Neural cell (in vitro differentiated cells): ENCODE measurements at regions not wholly inside any gene's neighbourhood (a gene's known extent, or its start where the extent isn't known, plus 50 kb on each side); places are given as distances from the start of the nearest gene placed in this dataset.

Experiments
- CTCF ChIP-seq: fragments of 450-650 bp; IDR thresholded peaks from 2 replicates; pipeline ENCODE4 v1.5.1; 2014; ENCODE audit warnings: antibody characterized with exemption, mild to moderate bottlenecking, moderate library complexity; ENCODE audit not compliant: poor library complexity, severe bottlenecking
- EP300 ChIP-seq: fragments of 450-650 bp; conservative IDR thresholded peaks from 2 replicates; pipeline ENCODE4 v1.6.1; 2014; ENCODE audit warnings: antibody characterized with exemption, mild to moderate bottlenecking, moderate library complexity; ENCODE audit not compliant: poor library complexity, severe bottlenecking
- EZH2 ChIP-seq: fragments of 200-600, 300-800 bp; shearing (Covaris generic), sonication (generic); IDR thresholded peaks from 2 replicates; pipeline ENCODE4 v1.6.1; 2014; ENCODE audit warnings: antibody characterized with exemption, low read length, borderline replicate concordance, mild to moderate bottlenecking; ENCODE audit not compliant: insufficient read depth, poor library complexity, severe bottlenecking
- POLR2AphosphoS5 ChIP-seq: IDR thresholded peaks from 2 replicates; pipeline ENCODE4 v1.6.1; 2012
- SMC3 ChIP-seq: fragments of 450-650 bp; conservative IDR thresholded peaks from 2 replicates; pipeline ENCODE4 v1.6.1; 2014; ENCODE audit warnings: antibody characterized with exemption, mild to moderate bottlenecking, moderate library complexity; ENCODE audit not compliant: poor library complexity
- TAF1 ChIP-seq: IDR thresholded peaks from 2 replicates; pipeline ENCODE4 v1.6.1; 2012; ENCODE audit warnings: low read depth

DNA sequence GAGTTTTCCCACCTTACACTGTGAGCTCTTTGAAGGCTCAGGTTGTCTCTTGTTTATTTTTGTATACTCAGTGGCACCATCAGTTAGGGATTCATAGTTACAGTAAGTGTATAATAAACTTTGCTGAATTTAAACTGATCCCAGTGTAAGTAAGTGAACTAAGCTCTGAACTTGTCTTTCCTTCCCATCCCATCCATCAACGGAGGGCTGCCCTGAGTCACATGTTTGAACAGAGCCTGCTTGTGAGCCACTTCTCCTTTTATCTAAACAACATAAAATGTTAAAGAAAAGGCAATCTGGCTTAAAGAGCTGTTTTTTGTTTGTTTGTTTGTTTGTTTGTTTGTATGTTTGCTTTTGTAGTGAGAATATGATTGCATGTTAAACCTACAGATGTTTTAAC lies 185.7 kb upstream of the MARCKS start:
- TF ChIP-seq CTCF (no peak), POLR2AphosphoS5 (no peak), SMC3 (no peak), TAF1 (no peak), EZH2 (no peak), EP300 (no peak)
